Lung (tissue), 11 donors: ENCODE measurements at regions not wholly inside any gene's neighbourhood (a gene's known extent, or its start where the extent isn't known, plus 50 kb on each side); places are given as distances from the start of the nearest gene placed in this dataset.

Source experiments
- ATAC-seq: fragments of 200-7000 bp; cut with Tn5 transposase; one replicate; pipeline ENCODE4 v1.9.1; 2020; ENCODE audit warnings: moderate number of reproducible peaks; ENCODE audit not compliant: insufficient read depth, low FRiP score
- DNase-seq, 3 donors: peaks; one replicate each; pipeline ENCODE4 v3.0.0-alpha.2; 2013 to 2017
- H3K27ac ChIP-seq, 2 donors: one replicate each; pipeline ENCODE4 v1.5.1; 2013; ENCODE audit warnings: mild to moderate bottlenecking in 2 of 2, moderate library complexity in 2 of 2, control low read depth in 1 of 2, inconsistent platforms in 1 of 2, low read depth in 1 of 2, low read length in 1 of 2
- H3K27me3 ChIP-seq, 3 donors: one replicate each; pipeline ENCODE4 v1.5.1; 2013; ENCODE audit warnings: low read length in 2 of 3; ENCODE audit not compliant: control insufficient read depth in 3 of 3, insufficient read depth in 3 of 3
- H3K36me3 ChIP-seq, 4 donors: one replicate each; pipeline ENCODE4 v1.5.1; 2013; ENCODE audit warnings: low read length in 4 of 4, mild to moderate bottlenecking in 1 of 4, moderate library complexity in 1 of 4; ENCODE audit not compliant: control insufficient read depth in 4 of 4, insufficient read depth in 4 of 4
- H3K4me1 ChIP-seq, 5 donors: one replicate each; pipeline ENCODE4 v1.5.1; 2013; ENCODE audit warnings: low read length in 5 of 5, mild to moderate bottlenecking in 2 of 5, moderate library complexity in 1 of 5; ENCODE audit not compliant: control insufficient read depth in 5 of 5, insufficient read depth in 5 of 5
- H3K4me3 ChIP-seq: one replicate; pipeline ENCODE4 v1.5.1; 2013; ENCODE audit warnings: mild to moderate bottlenecking, control low read depth, moderate library complexity
- H3K9ac ChIP-seq, 2 donors: one replicate each; pipeline ENCODE4 v1.5.1; 2013; ENCODE audit warnings: low read length in 2 of 2, control low read depth in 1 of 2; ENCODE audit not compliant: insufficient read depth in 1 of 2
- H3K9me3 ChIP-seq, 4 donors: one replicate each; pipeline ENCODE4 v1.5.1; 2013; ENCODE audit warnings: low read length in 3 of 4, mild to moderate bottlenecking in 1 of 4, moderate library complexity in 1 of 4; ENCODE audit not compliant: control insufficient read depth in 4 of 4, insufficient read depth in 3 of 4
- WGBS, 2 donors: extraction: QIAGEN DNeasy Blood & Tissue Kit; methylation state at CpG; one replicate each; pipeline ENCODE4 v1.1.7; 2013; 5-methylcytosine and 5-hydroxymethylcytosine counted together
- TF ChIP-seq, protein P1 (sequence below): IDR thresholded peaks from 2 replicates; pipeline ENCODE4 v1.5.1; 2012; ENCODE audit warnings: mild to moderate bottlenecking; ENCODE audit errors: control extremely low read depth, extremely low read depth
- donor health status: control.
- donor health status: control.
- donor health status: Bipolar disorder and iron deficiency.
- donor health status: healthy.
- donor health status: DM: yes; HTN: yes; CAD: no.

DNA sequence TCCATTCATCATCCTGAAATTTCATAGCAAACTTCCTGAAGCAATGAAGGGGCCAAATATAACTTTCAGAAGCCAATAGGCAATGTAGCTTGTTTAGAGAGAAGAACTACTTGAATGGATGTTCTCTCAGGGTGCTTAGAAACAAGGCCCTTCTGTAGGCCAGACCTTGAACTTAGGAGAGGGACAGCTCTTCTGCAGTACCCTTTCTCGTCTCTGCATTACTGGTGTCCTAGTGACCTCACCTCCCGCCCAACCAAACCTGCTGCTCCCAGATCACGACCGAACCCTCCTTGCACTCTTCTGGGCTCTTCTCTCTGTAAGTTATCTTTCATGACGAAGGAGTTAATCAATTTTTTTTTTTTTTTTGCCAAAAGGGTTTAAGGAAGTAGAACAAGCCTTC is 543.9 kb downstream of the TDRD15 start:
- H3K4me3 ChIP-seq: no peak overlapping the region
- DNase-seq: no peak

DNA sequence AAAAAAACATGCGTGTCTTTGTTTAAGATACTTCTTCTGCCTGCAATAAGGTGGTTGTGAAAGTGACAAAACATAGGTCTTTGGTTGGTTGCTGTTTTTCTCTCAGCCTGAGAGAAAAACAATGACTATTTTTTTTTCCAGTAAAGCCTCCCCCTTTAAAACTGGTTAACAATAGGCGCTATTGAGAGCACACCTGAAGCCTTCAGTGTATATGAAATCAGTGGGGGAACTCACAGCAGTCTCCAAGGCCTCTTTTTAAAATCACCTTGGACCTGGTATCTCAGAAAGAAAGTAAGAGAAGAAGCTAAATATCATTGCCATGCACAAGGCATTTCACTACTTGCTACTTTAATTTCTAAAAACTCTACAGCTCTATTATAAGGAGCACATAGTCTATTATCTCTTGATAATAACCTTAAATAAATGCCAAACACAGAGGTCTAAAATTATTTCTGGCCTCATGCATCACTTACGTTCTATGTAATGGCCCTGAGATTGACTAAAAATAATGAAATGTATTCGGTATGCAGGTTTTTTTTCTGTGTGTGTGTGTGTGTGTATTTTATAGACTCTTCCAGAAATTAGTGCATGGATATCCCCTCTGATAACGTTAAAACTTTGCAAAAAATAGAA is 544.4 kb downstream of the TDRD15 start:
- no peaks in the 10 kb centered on the region for H3K9me3 ChIP-seq

More for the DNA sequence above, 543.9 kb downstream of the TDRD15 start:
- Histone ChIP-seq H3K9ac (no peak overlapping the region), H3K4me1 (peaks cover 0 to 6% (median 0%) of the 10 kb centered on the region in 5 donors), H3K9me3 (no peaks in the 10 kb centered on the region), H3K27me3 (no peaks in the 10 kb centered on the region), H3K27ac (no peak overlapping the region), H3K36me3 (no peaks in the 10 kb centered on the region)
- 89 to 90% methylated on average over 5 of the region's 5 CpGs for WGBS, 2 donors
- ATAC-seq: no peak
- TF ChIP-seq, protein P1, sequence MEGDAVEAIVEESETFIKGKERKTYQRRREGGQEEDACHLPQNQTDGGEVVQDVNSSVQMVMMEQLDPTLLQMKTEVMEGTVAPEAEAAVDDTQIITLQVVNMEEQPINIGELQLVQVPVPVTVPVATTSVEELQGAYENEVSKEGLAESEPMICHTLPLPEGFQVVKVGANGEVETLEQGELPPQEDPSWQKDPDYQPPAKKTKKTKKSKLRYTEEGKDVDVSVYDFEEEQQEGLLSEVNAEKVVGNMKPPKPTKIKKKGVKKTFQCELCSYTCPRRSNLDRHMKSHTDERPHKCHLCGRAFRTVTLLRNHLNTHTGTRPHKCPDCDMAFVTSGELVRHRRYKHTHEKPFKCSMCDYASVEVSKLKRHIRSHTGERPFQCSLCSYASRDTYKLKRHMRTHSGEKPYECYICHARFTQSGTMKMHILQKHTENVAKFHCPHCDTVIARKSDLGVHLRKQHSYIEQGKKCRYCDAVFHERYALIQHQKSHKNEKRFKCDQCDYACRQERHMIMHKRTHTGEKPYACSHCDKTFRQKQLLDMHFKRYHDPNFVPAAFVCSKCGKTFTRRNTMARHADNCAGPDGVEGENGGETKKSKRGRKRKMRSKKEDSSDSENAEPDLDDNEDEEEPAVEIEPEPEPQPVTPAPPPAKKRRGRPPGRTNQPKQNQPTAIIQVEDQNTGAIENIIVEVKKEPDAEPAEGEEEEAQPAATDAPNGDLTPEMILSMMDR: no peak

DNA sequence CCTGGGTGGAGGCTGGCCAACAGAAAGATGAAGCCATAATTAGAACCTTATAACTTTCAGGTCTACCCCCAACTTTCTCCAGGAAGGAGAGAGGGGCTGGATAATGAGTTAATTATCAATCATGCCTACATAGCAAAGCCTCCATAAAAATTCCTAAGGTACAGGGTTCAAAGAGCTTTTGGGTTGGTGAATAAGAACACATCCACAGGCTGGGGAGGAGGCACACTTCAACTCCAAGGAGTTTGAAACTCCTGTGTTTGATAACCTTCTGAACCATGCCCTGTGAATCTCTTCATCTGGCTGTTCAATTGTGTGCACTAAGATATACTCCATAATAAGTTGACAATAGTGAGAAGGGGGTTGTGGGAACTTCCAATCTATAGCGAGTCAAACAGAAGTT is 552.3 kb downstream of the TDRD15 start:
- 79 to 84% methylated on average over 1 of the region's 1 CpG for WGBS, 2 donors
- ATAC-seq: no peak

More for the DNA sequence above, 544.4 kb downstream of the TDRD15 start:
- no peaks in the 10 kb centered on the region for H3K27me3 ChIP-seq
- DNase-seq (no peak), ATAC-seq (no peak)
- H3K36me3 ChIP-seq: no peaks in the 10 kb centered on the region
- no peak overlapping the region for H3K9ac ChIP-seq
- 76 to 80% methylated on average over 5 of the region's 5 CpGs for WGBS, 2 donors
- H3K27ac ChIP-seq: no peak overlapping the region
- peaks cover 0 to 6% (median 0%) of the 10 kb centered on the region in 5 donors for H3K4me1 ChIP-seq
- TF ChIP-seq, protein P1: no peak
- H3K4me3 ChIP-seq: no peak overlapping the region

More for the DNA sequence above, 552.3 kb downstream of the TDRD15 start:
- TF ChIP-seq, protein P1: no peak
- no peak overlapping the region for H3K9ac ChIP-seq
- H3K4me3 ChIP-seq: no peak overlapping the region
- no peaks in the 10 kb centered on the region for H3K9me3 ChIP-seq
- no peaks in the 10 kb centered on the region for H3K4me1 ChIP-seq
- no peak for DNase-seq
- H3K27me3 ChIP-seq: no peaks in the 10 kb centered on the region
- no peak overlapping the region for H3K27ac ChIP-seq
- no peaks in the 10 kb centered on the region for H3K36me3 ChIP-seq
